Renal pelvis (tissue), 1 donor: ENCODE measurements at regions not wholly inside any gene's neighbourhood (a gene's known extent, or its start where the extent isn't known, plus 50 kb on each side); places are given as distances from the start of the nearest gene placed in this dataset.

ENCODE experiments used
- DNase-seq: peaks from one replicate; pipeline ENCODE4 v3.0.0-alpha.2; 2013

- no peak for DNase-seq
These were observed 155.2 kb downstream of the SLC30A10 start for GRCh38 chr1:219773110-219773509.

- DNase-seq: no peak
These were observed 155.9 kb downstream of the SLC30A10 start for GRCh38 chr1:219772265-219773036.

GRCh38 chr1:219771080-219771479 is 157.3 kb downstream of the SLC30A10 start:
- DNase-seq: no peak

- DNase-seq: no peak
These were observed 150.4 kb upstream of the ZC3H11B start for GRCh38 chr1:219763321-219763720.

- DNase-seq: no peak
These were observed 148.4 kb upstream of the ZC3H11B start for GRCh38 chr1:219761208-219761860.

- DNase-seq: no peak
These were observed 146.2 kb upstream of the ZC3H11B start for GRCh38 chr1:219759095-219759494.

GRCh38 chr1:219757890-219758289 is 145.0 kb upstream of the ZC3H11B start:
- DNase-seq: peak; percentile 20

- DNase-seq: no peak
These were observed 142.3 kb upstream of the ZC3H11B start for GRCh38 chr1:219755234-219755633.

GRCh38 chr1:219754767-219755166 is 141.9 kb upstream of the ZC3H11B start:
- no peak for DNase-seq

GRCh38 chr1:219753914-219754313 is 141.0 kb upstream of the ZC3H11B start:
- no peak for DNase-seq

- no peak for DNase-seq
These were observed 139.7 kb upstream of the ZC3H11B start for GRCh38 chr1:219752645-219753044.

GRCh38 chr1:219751870-219752507 is 139.1 kb upstream of the ZC3H11B start:
- DNase-seq: no peak

GRCh38 chr1:219749370-219749769 is 136.5 kb upstream of the ZC3H11B start:
- DNase-seq: no peak

- DNase-seq: no peak
These were observed 133.2 kb upstream of the ZC3H11B start for GRCh38 chr1:219746141-219746540.

- DNase-seq: no peak
These were observed 132.0 kb upstream of the ZC3H11B start for GRCh38 chr1:219744652-219745469.

- no peak for DNase-seq
These were observed 128.4 kb upstream of the ZC3H11B start for GRCh38 chr1:219741011-219741970.

- no peak for DNase-seq
These were observed 120.7 kb upstream of the ZC3H11B start for GRCh38 chr1:219733511-219734174.

GRCh38 chr1:219732814-219733491 is 120.0 kb upstream of the ZC3H11B start:
- no peak for DNase-seq

- no peak for DNase-seq
These were observed 118.9 kb upstream of the ZC3H11B start for GRCh38 chr1:219731771-219732170.
